A673 (cell line): ENCODE measurements at regions not wholly inside any gene's neighbourhood (a gene's known extent, or its start where the extent isn't known, plus 50 kb on each side); places are given as distances from the start of the nearest gene placed in this dataset.

ENCODE experiments used
- CTCF ChIP-seq: fragments of 300-800, 200-600 bp; sonication (generic); conservative IDR thresholded peaks from 2 replicates; pipeline ENCODE4 v1.5.1; 2017; ENCODE audit warnings: low read depth, mild to moderate bottlenecking, antibody characterized with exemption, low read length, moderate library complexity, mixed read lengths
- EZH2 ChIP-seq: fragments of 200-600 bp; sonication (generic); IDR thresholded peaks from 2 replicates; pipeline ENCODE4 v1.6.1; 2017; ENCODE audit warnings: borderline replicate concordance, low read depth, mild to moderate bottlenecking, mixed read lengths, antibody characterized with exemption, low read length; ENCODE audit not compliant: poor library complexity, severe bottlenecking

GRCh38 chr18:42185486-42185885 is 230.5 kb downstream of the PIK3C3 start:
- TF ChIP-seq CTCF: no peak
- TF ChIP-seq EZH2: no peak
